Adrenal gland (tissue), 9 donors: ENCODE measurements at regions not wholly inside any gene's neighbourhood (a gene's known extent, or its start where the extent isn't known, plus 50 kb on each side); places are given as distances from the start of the nearest gene placed in this dataset.

Experiments
- DNase-seq, 7 donors: peaks; one replicate each; pipeline ENCODE4 v3.0.0-alpha.2; 2019 to 2020
- H3K27ac ChIP-seq, 5 donors: fragments of 200-600 bp; sonication (generic) in 4 of 5; 1 replicate in 3 of 5; 2 replicates in 2 of 5; pipeline versions ENCODE4 v1.5.1 to v1.8.0; 2016 to 2020; ENCODE audit warnings: mild to moderate bottlenecking in 1 of 5
- H3K27me3 ChIP-seq: fragments of 200-600 bp; 2 replicates; pipeline ENCODE4 v1.8.0; 2021
- H3K36me3 ChIP-seq, 2 donors: fragments of 200-600 bp; replicated peaks in 1 of 2; 1 replicate in 1 of 2; 2 replicates in 1 of 2; pipeline versions ENCODE4 v1.5.1 to v1.8.0; 2018 to 2022
- H3K4me1 ChIP-seq, 2 donors: fragments of 200-600 bp; replicated peaks in 1 of 2; 1 replicate in 1 of 2; 2 replicates in 1 of 2; pipeline versions ENCODE4 v1.5.1 to v1.8.0; 2018 to 2021
- H3K4me3 ChIP-seq, 4 donors: fragments of 200-600 bp; sonication (generic) in 3 of 4; one replicate each; pipeline ENCODE4 v1.5.1; 2016 to 2018
- H3K9me3 ChIP-seq, 3 donors: fragments of 200-600 bp; sonication (generic) in 1 of 3; replicated peaks in 1 of 3; 1 replicate in 2 of 3; 2 replicates in 1 of 3; pipeline versions ENCODE4 v1.5.1 to v1.8.0; 2016 to 2021
- CTCF ChIP-seq, 6 experiments: fragments of 450-650 bp in 4 of 6; fragments of 200-600 bp in 2 of 6; sonication (generic) in 1 of 6; IDR thresholded peaks; 1 replicate in 5 of 6; 2 replicates in 1 of 6; pipeline versions ENCODE4 v1.5.1 to v1.8.0; 2016 to 2021; ENCODE audit warnings: antibody characterized with exemption in 6 of 6, mild to moderate bottlenecking in 2 of 6, moderate library complexity in 1 of 6
- POLR2A ChIP-seq, 2 donors: fragments of 450-650 bp; IDR thresholded peaks; one replicate each; pipeline ENCODE4 v1.6.1; 2017; ENCODE audit warnings: antibody characterized with exemption in 2 of 2, mild to moderate bottlenecking in 2 of 2, moderate library complexity in 1 of 2
- WGBS, 4 donors: extraction: QIAGEN DNeasy Blood & Tissue Kit in 2 of 4; methylation state at CpG; one replicate each; pipeline versions ENCODE4 v1.1.5 to v1.1.7; 2013 to 2017; 5-methylcytosine and 5-hydroxymethylcytosine counted together
- intact Hi-C, 2 donors: fragments of 100-400 bp; cut with DNase I; formaldehyde crosslinking; loops; one replicate each; pipeline versions ENCODE4 v1.14.1 to v1.15.0; 2022 to 2023
- donor health status: healthy with polysubstance abuse.
- donor health status: Bipolar disorder and iron deficiency.
- donor health status: DM: yes; HTN: yes; CAD: no.
- donor health status: DM: no; HTN: no; CAD: no.
- donor health status: DM: no; HTN: no; CAD: no.

GRCh38 chr10:129045599-129045998, 421.4 kb upstream of the MGMT start:
- no peaks in the 10 kb centered on the region for H3K9me3 ChIP-seq
- WGBS, 4 donors = 59 to 75% (median 64%) methylated on average over 12 to 17 of the region's 17 CpGs
- no peaks in the 10 kb centered on the region for H3K4me1 ChIP-seq
- no peak for DNase-seq
- H3K27ac ChIP-seq = peak overlapping the region in 1 of 5 donors; percentile 11
- H3K4me3 ChIP-seq = peak overlapping the region in 1 of 4 donors; percentile 10
- peaks cover 7% of the 10 kb centered on the region for H3K27me3 ChIP-seq
- intact Hi-C loops = no loop called here
- H3K36me3 ChIP-seq = no peaks in the 10 kb centered on the region
- TF ChIP-seq CTCF (IDR thresholded peaks at IDR 0.05) (no peak), POLR2A (IDR thresholded peaks at IDR 0.05) (no peak)

DNA sequence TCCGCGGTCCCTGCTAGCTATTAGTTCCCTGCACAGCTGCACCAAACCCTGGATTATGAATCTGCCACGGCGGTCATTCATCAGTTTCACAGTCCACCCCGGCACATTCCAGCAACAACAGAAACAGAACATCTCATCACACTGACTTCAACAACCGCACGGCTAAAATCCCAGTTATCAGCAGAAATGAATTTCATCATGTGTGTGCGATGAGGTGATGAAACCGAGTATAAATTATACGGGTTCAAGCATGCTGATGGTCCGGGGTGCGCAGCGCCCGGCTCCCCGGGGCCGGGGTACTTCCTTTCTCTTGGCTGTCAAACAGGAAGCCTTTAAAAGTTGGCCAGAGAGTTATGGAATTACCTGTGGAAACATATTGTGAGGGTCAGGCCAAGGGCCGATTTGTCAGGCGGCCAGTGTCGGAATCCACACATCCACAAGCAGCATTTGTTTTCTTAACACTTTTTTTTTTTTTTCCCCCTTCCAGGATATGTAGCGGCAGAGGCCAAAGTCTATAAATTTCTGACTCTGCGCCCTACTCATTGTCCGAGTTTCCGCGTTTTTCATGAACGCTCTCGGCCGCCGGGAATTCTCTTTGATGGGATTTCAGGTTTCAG, 420.9 kb upstream of the MGMT start:
- H3K27ac ChIP-seq = peak overlapping the region in 1 of 5 donors; percentile 11
- peak in 2 of 7 donors; percentile 15 to 19 for DNase-seq
- no peak for TF ChIP-seq CTCF (IDR thresholded peaks at IDR 0.05)
- peaks cover 7% of the 10 kb centered on the region for H3K27me3 ChIP-seq
- H3K4me1 ChIP-seq = no peaks in the 10 kb centered on the region
- intact Hi-C loops = no loop called here
- 37 to 43% (median 41%) methylated on average over 28 of the region's 28 CpGs for WGBS, 4 donors
- H3K36me3 ChIP-seq = no peaks in the 10 kb centered on the region
- H3K9me3 ChIP-seq = no peaks in the 10 kb centered on the region
- H3K4me3 ChIP-seq = peak overlapping the region in 1 of 4 donors; percentile 10

DNA sequence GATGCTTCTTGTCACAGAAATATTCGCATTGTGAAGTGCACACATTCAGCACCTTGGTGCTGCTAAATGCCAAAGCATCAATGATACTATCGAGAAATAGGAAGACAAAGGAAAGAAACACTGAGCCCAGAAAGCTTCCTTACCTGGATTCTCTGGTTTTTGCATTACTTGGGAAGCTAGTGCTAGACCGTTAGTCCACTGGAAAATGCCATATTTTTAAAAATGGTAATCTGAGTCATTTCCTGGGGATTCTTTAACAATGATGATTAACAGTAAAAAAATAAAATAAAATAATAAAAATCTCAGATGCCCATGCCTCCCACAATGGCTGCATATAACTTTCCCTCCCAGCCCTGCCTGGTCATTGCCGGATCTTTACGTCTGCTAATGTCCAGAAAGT, 420.1 kb upstream of the MGMT start:
- 72 to 79% (median 75%) methylated on average over 5 of the region's 5 CpGs for WGBS, 4 donors
- TF ChIP-seq POLR2A (IDR thresholded peaks at IDR 0.05) (no peak), CTCF (IDR thresholded peaks at IDR 0.05) (no peak)
- intact Hi-C loops = no loop called here
- Histone ChIP-seq H3K27ac (no peak overlapping the region), H3K4me3 (no peak overlapping the region), H3K27me3 (peaks cover 7% of the 10 kb centered on the region), H3K36me3 (no peaks in the 10 kb centered on the region), H3K9me3 (no peaks in the 10 kb centered on the region), H3K4me1 (no peaks in the 10 kb centered on the region)
- no peak for DNase-seq

DNA sequence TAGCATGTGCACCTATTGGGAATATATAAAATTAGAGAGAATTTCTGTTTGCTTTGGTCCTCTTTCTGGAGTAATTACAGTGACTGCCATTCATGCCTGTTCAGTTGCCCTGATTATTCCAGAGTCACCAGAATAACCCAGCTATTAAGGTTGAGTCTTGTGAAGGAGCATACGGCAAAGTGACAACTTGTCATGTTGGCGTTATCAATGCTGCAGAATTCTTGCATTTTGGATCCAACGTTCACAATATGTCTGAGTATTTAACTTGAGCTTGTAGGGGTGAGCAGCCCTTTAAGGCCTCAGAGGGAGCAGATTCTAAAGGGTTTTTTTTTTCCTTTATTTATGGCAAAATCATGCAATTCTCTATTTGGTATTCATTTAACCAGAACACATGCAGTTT, 419.4 kb upstream of the MGMT start:
- H3K9me3 ChIP-seq = no peaks in the 10 kb centered on the region
- peaks cover 7% of the 10 kb centered on the region for H3K27me3 ChIP-seq
- H3K27ac ChIP-seq = no peak overlapping the region
- intact Hi-C loops = no loop called here
- TF ChIP-seq CTCF (IDR thresholded peaks at IDR 0.05) (no peak), POLR2A (IDR thresholded peaks at IDR 0.05) (no peak)
- H3K36me3 ChIP-seq = no peaks in the 10 kb centered on the region
- H3K4me3 ChIP-seq = no peak overlapping the region
- DNase-seq = no peak
- WGBS, 4 donors = 82 to 93% (median 86%) methylated on average over 3 of the region's 3 CpGs
- H3K4me1 ChIP-seq = no peaks in the 10 kb centered on the region
